HUDEP-2 (cell line): ENCODE measurements at regions not wholly inside any gene's neighbourhood (a gene's known extent, or its start where the extent isn't known, plus 50 kb on each side); places are given as distances from the start of the nearest gene placed in this dataset.
"Not testable (repeated sequence)": the region's sequence is repeated elsewhere in the genome, so short reads cannot be mapped to it uniquely, and the experiment has no call there.

Experiments used
- DNase-seq, 76 experiments: peaks; one replicate each; lab custom pipeline; 2025; ENCODE audit not compliant: unreplicated experiment in 76 of 76; lab: John Stamatoyannopoulos, UW

DNA sequence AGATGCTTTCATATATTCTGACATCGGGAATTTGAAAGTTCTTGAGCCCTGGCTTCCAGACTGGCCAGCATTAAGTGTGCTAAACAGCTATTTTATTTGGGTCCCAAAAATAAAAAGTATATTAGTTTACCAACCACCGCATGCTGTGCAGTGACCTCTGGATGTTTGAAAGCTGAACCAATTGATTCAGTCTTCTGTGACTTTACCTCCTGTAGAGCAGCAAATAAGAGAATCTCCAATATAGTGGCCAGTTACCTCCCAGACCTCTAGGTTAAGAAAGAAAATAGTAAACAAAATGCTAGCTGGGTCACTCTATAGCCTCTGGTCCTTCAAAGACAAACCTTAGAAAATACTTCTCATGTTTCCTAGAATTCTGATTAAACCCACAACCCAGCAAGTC, 424.6 kb upstream of the NFE2L3 start:
- no peak for DNase-seq

DNA sequence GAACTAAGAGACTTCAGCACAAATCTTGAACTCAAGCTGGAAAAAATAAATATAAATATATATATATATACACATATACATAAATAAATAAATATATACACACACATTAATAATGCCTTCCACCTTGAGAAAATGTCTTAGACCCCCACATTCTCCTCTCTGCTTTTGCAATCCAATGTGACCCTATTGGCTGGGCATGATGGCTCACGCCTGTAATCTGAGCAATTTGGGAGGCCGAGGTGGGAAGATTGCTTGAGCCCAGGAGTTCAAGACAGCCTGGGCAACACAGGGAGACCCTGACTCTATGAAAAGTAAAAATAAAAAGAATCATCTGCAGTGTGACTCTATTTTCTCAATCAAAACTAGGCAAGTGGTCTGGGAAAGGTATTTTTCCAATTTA, 424.1 kb upstream of the NFE2L3 start:
- DNase-seq = no peak

DNA sequence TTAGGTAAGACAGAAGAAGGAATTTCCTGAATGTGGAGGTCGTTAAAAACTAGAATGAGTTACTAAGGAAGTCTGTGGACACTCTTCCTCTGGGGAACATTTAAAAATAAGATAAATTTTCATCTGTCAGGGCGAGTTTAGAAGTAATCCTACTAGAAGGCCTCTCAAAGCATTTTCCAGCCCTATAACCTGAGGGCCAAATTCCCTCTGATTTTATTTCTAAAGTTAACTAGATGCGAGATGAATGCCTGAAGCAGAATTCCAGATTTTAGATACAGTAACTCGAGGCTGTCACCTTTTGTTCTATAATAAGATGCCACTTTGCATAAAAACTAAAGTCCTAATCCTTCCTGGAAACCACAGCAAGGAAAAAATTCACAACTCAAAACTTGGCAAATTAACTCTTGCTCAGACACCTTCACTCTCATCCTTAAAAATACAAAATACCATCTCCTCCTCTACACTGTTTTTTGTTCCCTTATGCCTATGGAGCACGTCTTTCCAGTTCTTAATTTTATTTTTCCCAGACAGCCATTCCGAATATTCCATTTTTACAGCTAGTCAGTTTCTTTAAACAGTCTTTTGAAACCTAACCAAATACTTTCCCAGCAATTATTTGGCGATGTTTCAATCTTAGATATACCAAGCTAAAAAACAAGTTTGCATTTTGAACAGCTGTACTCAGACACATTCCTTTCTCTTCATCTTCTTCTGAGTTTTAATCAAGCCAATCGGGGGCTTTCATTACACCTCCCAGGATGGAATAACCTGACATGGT, 420.7 kb upstream of the NFE2L3 start:
- DNase-seq = no peak

DNA sequence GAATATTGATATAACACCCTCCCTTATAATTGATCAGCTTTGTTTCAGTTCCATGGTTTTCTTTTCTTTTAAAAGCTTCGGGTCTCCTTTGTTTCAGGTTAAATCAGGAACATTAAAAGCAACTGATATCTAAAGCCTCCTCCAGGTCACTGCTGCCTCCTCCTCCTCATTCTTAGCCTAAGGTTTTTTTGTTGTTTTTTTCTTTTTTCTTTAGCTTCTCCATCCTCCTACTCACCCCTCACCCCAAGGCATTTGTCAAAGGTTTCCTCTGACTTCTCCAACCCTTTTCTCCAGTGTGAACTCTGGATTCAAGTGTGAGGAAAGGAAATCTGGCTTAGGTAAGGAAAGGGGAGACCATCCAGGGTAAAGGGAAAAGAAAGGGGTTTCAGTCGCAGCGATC, 420.2 kb upstream of the NFE2L3 start:
- no peak for DNase-seq

DNA sequence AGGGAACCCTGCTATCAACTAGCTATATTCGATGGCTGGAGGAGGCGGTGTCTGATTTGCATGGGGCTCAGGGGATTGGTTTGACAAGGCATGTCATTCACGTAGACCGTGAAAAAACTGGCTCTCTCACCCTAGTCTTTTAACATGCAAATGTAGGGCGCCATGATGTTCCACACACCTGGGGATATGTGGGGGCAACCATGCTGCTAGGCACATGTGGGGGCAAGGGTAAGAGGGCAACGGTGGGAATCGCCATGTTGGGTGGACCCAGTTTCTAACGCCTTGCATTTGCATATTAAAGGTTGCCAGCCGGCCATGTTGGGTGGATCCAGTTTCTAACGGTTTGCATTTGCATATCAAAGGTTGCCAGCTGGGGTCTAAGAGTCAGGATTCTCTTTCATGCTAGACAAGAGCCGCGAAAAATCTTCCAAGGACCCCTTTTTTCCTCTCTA, 419.2 kb upstream of the NFE2L3 start:
- no peak for DNase-seq

DNA sequence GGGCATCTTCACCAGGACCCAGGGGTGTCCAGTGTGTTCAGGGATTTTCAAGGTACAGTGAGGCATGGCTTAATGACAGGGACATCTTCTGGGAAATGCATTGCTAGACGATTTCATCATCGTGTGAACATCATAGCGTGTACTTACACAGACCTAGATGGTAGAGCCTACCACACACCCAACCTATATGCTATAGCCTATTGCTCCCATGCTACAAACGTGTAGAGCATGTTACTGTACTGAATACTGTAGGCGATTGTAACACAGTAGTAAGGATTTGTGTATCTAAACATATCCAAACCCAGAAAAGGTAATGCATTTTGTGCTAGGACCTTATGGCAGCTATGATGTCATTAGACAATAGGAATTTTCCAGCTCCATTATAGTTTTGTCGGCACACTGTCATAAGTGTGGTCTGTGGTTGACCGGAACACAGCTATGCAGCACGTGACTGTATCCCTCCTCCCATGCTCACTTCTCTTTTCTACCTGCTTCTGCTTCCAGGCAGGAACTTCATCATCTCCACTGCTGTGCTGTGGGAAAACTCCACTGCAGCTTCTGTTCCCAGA, 416.2 kb upstream of the NFE2L3 start:
- no peak for DNase-seq

DNA sequence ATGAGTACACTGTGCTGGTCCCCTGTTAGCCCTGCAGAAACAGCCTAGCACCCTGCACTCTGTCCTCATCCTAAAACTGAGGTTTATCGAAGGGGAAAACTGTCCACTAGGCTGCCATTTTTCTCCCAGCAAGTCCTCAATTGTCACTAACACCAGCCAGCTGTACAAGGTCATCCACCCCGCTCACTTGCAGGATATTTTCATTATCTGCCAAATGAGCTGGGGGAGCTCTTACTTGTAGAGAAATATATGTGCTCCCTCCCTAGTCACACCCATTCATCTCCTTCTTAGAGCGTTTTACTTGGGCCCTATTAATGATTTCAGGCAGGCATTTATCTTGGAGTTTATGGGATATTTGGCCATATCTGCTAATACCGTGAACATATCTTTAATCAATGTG, 413.5 kb upstream of the NFE2L3 start:
- no peak for DNase-seq

DNA sequence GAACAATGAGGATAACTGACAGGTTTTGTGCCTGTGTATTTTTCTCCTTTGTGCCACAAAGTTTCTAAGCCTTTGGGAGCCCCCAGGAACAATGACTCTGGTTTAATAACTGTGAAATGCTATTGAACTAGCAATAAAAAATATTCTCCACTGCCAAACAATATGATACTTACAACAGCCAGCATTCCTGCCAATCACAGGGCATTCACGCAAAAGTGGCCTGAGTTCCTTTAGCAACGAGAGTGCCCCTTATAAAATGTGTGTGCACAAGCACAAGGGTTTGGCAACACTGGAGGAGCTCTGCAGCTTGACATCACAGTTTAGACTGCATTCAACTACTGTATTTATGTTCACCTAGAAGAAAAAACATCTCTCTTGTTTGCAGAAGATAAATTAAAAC, 412.9 kb upstream of the NFE2L3 start:
- DNase-seq = no peak

DNA sequence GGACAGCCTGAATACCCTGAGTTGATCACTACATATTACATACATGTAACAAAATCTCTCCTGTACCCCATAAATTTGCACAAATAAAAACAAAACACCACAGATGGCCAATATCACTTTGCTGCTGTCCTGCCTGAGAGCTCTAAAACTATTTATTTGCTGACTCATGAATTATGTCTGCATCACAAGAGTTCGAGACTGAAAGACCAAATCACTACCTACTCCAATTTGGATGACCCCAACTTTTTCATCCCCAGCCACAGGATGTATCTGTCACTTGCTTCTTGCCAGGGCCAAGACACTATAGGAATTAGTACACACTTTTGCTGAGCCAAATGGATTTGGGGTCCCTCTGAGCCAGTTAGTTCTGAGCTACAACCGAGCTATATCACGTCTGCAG, 409.7 kb upstream of the NFE2L3 start:
- no peak for DNase-seq

DNA sequence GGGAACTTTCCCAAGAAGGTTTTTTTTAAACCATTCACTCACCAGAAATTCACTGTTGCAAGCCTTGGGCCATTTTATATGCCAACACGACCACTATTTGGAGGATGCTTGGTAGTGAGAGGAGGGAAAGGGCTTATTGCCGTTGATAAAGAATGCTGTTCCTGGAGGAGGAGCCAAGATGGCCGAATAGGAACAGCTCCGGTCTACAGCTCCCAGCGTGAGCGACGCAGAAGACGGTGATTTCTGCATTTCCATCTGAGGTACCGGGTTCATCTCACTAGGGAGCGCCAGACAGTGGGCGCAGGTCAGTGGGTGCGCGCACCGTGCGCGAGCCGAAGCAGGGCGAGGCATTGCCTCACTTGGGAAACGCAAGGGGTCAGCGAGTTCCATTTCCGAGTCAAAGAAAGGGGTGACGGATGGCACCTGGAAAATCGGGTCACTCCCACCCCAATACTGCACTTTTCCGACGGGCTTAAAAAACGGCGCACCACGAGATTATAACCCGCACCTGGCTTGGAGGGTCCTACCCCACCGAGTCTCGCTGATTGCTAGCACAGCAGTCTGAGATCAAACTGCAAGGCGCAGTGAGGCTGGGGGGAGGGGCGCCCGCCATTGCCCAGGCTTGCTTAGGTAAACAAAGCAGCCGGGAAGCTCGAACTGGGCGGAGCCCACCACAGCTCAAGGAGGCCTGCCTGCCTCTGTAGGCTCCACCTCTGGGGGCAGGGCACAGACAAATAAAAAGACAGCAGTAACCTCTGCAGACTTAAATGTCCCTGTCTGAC, 408.1 kb upstream of the NFE2L3 start:
- DNase-seq = not testable (repeated sequence)

DNA sequence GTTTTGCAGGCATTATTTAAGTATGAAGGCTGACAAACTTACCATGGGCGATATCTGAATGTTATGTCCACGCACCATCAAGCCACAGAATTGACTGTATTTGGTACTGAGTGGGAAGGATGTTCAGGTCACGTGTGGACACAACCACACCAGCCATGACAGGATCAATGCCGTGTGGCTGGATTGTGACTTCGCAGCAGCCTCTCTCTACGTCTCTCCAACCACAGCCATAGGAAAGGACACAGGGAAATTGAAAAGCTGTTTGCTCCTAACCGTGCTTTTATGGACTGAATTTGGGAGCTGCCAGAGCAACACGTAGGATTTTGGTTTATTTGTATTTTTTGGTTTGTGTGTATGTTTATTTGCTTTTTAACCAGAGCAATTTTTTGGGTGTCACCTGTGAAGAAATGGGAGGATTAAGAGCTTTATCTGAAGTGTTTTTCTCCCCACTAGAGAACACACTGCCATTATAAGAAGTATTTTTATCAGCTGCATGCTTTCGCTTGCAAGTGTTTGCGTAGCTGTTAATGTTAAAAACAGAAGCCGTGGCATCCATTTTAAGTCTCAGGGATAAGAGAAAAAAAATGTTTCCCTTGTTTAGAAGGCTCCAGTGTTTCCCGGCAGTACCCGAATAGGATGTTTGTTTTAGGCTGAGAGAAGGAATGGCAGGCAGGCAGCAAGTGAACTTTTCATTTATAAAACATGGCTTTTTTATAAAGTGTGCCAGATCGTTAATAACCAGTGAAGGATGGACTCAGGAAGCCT, 401.1 kb upstream of the NFE2L3 start:
- DNase-seq = no peak

DNA sequence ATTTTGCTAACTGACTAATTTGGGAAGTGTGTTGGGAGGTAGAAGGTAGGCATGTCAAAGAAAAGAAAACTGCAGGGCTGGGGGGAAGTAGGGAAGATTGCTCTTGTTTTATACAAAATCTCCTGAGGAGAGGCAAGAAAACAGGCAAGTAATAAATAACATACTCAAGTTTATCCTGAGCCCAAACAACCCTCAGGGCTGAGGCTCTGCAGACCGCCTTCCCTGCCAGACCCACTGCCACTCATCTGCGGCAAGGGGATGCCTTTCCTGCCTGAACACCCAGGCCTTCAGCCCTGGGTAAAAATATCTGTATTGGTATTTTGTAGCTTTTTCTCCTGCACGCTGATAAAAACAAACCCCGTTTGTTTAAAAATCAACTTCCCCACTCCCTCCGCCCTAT, 399.8 kb upstream of the NFE2L3 start:
- no peak for DNase-seq

DNA sequence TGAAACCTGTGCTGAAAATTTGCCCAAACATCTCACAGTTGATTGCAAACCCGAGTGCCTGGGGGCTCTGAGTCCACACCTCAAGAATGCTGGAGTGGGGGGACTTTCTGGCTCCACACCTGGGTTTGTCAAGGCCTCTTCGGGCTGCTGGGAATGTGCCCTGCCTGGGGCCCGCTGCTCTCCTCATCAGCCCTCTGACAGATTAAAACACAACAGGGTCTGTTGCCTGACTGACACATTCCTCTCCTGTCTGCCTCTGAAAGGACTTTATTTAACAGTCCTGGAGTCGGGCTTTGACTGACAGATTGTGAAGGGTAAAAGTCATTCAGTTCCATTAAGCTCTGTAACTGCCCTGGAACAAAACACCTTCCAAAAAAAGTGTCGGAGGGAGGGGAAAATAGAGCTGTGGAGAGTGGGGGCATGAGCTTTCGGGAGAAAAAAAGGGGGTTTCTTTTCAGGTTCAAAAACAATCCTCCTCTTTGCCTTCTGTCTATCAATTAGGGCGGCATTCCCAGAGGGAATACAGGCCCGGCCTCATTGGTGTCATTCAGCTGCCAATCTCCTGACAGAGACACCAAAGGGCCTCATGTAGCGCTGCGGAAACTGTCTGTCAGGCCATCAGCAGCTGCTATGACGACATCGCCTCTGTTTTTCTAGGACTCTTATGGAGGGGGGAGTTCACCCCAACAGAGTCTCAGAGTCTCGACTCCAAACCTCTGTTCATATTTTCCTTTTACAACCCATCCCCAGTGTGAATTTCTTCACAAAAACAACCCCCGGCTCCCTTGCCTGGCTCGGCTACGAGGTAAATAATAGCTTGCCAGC, 398.8 kb upstream of the NFE2L3 start:
- no peak for DNase-seq

DNA sequence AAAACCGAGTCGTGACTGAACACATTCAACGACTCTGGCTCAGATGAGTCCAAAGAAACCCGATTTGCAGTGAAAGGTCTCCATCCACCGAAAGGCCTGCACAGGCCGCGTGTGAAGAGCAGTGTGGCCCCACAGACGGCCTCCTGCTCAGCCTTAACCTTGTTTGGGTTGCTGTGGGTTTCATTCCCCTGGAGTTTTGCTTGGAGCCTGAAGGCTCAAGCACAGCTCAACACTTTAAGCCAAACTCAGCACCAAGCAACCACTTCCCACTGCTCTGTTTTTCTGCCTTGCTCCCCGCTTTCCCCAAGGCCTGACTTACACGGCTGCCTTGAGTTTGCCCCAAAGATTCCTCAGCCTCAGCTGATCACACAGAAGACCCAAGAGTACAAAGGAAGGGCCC, 398.2 kb upstream of the NFE2L3 start:
- DNase-seq = no peak

DNA sequence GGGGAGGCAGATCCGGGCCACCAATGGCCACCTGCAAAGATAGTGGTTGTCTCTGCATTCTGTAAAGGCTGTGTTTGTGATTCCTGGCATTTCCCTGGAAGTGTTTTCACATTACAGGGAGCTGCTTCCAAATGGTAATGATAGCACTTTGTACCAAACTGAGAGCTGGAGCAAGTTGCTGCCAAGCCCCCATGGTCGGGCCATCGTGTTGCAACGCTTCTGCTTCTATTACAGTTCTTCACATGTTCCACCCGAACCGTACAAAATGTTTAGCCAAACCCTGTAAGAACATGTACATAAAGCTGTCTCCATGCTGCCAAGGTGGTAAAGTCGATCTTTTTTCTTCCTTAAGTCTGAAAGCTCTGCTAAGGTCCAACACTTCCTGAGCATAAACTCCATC, 397.7 kb upstream of the NFE2L3 start:
- no peak for DNase-seq

DNA sequence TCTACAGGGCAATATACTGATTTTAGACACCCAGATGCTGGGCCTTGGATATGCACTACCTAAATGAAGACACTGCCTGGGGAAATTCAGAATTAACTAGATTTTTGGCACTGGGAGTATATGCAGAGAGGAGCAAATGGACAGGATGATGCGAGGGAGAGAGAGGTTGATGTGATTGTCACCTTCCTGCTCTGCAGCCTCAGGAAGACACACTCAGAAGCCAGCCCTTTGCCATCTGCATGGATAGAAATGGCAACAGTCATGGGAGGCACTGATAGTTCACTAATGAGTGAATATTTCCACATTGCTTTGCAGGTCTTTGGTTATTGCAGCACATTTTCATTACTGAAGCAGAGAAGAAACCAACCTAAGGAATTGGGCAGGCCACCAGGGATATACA, 397.2 kb upstream of the NFE2L3 start:
- DNase-seq = no peak

DNA sequence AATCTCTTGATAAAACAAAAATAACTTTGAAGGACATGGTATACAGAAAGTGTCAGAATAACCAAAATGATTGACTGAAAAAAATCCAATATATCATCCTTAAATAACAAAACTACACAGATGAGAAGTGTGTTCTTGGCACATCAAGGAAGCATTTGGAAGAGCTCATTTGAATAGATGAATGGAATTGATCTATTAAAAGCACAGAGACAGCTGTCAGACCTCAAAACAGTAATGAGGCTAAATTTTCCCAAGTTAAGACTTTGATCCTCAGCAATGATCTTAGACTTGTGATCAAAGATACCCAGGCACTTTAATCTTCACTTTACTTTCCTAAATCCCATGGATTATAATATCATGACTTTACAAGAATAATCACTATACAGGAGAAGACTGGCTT, 395.4 kb upstream of the NFE2L3 start:
- DNase-seq = no peak

DNA sequence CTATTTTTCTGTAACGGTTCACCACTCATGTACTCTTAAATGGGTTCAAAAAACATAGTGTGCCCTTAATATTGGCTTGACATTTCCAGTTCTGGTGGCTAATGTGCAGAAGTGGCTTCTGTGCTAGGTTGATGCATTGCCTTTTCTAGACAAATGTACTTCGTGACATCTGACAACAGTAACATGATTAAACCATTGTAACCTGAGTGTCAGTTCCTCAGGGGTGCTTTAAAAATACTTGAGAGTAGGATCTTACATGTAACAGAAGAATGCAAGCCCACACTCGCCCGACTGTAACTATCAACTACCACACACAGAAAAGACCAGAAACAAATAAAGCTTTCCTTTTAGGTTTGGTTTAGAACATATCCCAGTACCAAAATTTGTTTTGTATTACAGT, 393.4 kb upstream of the NFE2L3 start:
- DNase-seq = no peak

DNA sequence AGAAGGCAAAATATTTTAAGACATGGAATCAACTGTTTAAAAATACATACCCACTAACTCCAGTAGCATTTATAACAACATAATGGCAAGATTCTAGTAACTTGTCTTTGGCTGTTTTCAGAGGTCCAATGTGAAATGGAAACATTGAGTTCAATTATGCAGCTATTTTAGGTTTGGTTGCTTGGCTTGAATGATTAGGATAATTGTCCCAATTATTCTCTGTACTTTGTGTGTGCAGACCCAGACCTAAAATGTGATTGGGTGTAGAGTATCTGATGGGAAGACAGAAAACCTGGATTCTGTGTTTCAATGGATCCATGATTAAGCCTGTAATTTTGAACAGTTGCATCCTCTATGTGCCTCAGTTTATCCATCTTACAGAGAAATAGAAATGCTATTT, 392.7 kb upstream of the NFE2L3 start:
- DNase-seq = no peak

DNA sequence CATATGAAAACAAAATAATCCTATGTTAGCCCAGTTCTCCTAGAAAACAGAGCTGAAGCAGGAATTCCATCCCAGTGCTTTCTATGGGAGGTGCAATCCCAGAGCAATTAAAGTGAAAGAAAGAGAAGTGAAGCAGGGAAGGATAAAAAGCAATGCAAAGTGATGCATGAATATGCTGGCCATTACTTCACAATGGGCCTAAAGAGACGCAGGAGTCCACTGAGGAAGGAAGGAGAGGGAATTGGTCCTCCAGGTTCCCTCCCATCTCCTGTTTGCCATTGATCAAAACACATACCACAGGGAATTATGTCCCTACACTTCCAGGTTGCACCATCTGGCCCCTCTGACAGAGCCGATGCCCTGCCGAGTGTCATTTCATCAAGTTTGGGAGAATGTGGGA, 392.2 kb upstream of the NFE2L3 start:
- no peak for DNase-seq
